ENCODE measurements at regions not wholly inside any gene's neighbourhood (a gene's known extent, or its start where the extent isn't known, plus 50 kb on each side); places are given as distances from the start of the nearest gene placed in this dataset.
"Not testable (repeated sequence)": the region's sequence is repeated elsewhere in the genome, so short reads cannot be mapped to it uniquely, and the experiment has no call there.

GRCh38 chr13:95420501-95420900 is 119.2 kb upstream of the ABCC4 start:
- ChIA-PET CTCF (interaction anchor here (1.1 kb wide), 1 partner anchor 16 kb away, joined by 5 read pairs; no protein-coding TSS in a partner anchor), POLR2A (no interaction called here)
- no peak overlapping the region for H3K4me3 Mint-ChIP-seq
- Histone ChIP-seq H3K27me3 (ENCODE audit: insufficient read depth, low read length, poor library complexity, severe bottlenecking) (no peaks in the 10 kb centered on the region), H3K4me3 (ENCODE audit: low read length) (no peak overlapping the region), H3K9me3 (ENCODE audit: low read length) (no peaks in the 10 kb centered on the region), H3K36me3 (ENCODE audit: insufficient read depth, low read length) (no peaks in the 10 kb centered on the region), H3K4me1 (ENCODE audit: insufficient read depth, low read length) (no peaks in the 10 kb centered on the region), H3K27ac (ENCODE audit: low read depth, low read length) (no peak overlapping the region)
- H3K9me3 Mint-ChIP-seq: no peaks in the 10 kb centered on the region
- no peaks in the 10 kb centered on the region for H3K36me3 Mint-ChIP-seq
- no peak overlapping the region for H3K27ac Mint-ChIP-seq
- DNase-seq: no peak
- H3K4me1 Mint-ChIP-seq: peaks cover 0 to 3% (median 0%) of the 10 kb centered on the region in 3 donors
- H3K27me3 Mint-ChIP-seq: peaks cover 2 to 31% of the 10 kb centered on the region in 2 donors

GRCh38 chr13:95426631-95427030 is 125.4 kb upstream of the ABCC4 start:
- DNase-seq: no peak
- H3K4me3 Mint-ChIP-seq: no peak overlapping the region
- no peaks in the 10 kb centered on the region for H3K27me3 ChIP-seq (ENCODE audit: insufficient read depth, low read length, poor library complexity, severe bottlenecking)
- no peaks in the 10 kb centered on the region for H3K9me3 ChIP-seq (ENCODE audit: low read length)
- no peaks in the 10 kb centered on the region for H3K36me3 ChIP-seq (ENCODE audit: insufficient read depth, low read length)
- H3K4me1 ChIP-seq (ENCODE audit: insufficient read depth, low read length): no peaks in the 10 kb centered on the region
- H3K9me3 Mint-ChIP-seq: no peaks in the 10 kb centered on the region
- POLR2A ChIA-PET: no interaction called here
- no peaks in the 10 kb centered on the region for H3K36me3 Mint-ChIP-seq
- no peaks in the 10 kb centered on the region for H3K4me1 Mint-ChIP-seq
- no peak overlapping the region for H3K27ac Mint-ChIP-seq
- peaks cover 10 to 27% of the 10 kb centered on the region in 2 donors for H3K27me3 Mint-ChIP-seq
- H3K27ac ChIP-seq (ENCODE audit: low read depth, low read length): no peak overlapping the region
- CTCF ChIA-PET: interaction anchor here (2.3 kb wide), 1 partner anchor 22 kb away, joined by 7 read pairs; no protein-coding TSS in a partner anchor
- H3K4me3 ChIP-seq (ENCODE audit: low read length): no peak overlapping the region

GRCh38 chr13:95430525-95430924 is 122.0 kb upstream of the CLDN10 start:
- H3K27ac Mint-ChIP-seq; H3K4me3 ChIP-seq (ENCODE audit: low read length); H3K9me3 ChIP-seq (ENCODE audit: low read length); H3K4me3 Mint-ChIP-seq; CTCF ChIA-PET; H3K9me3 Mint-ChIP-seq; DNase-seq; H3K36me3 Mint-ChIP-seq; H3K4me1 ChIP-seq (ENCODE audit: insufficient read depth, low read length); H3K36me3 ChIP-seq (ENCODE audit: insufficient read depth, low read length); POLR2A ChIA-PET; H3K27ac ChIP-seq (ENCODE audit: low read depth, low read length); H3K27me3 ChIP-seq (ENCODE audit: insufficient read depth, low read length, poor library complexity, severe bottlenecking); H3K4me1 Mint-ChIP-seq: not testable (repeated sequence)
- H3K27me3 Mint-ChIP-seq: peaks cover 10 to 19% of the 10 kb centered on the region in 2 donors

- no peak overlapping the region for H3K4me3 ChIP-seq (ENCODE audit: low read length)
- Mint-ChIP-seq H3K27ac (no peak overlapping the region), H3K36me3 (no peaks in the 10 kb centered on the region), H3K9me3 (no peaks in the 10 kb centered on the region), H3K4me3 (no peak overlapping the region), H3K27me3 (peaks cover 10 to 19% of the 10 kb centered on the region in 2 donors), H3K4me1 (no peaks in the 10 kb centered on the region)
- H3K27me3 ChIP-seq (ENCODE audit: insufficient read depth, low read length, poor library complexity, severe bottlenecking): no peaks in the 10 kb centered on the region
- ChIA-PET CTCF (interaction anchor here (1.4 kb wide), 1 partner anchor 243 kb away, joined by 4 read pairs; no protein-coding TSS in a partner anchor), POLR2A (no interaction called here)
- no peaks in the 10 kb centered on the region for H3K4me1 ChIP-seq (ENCODE audit: insufficient read depth, low read length)
- no peaks in the 10 kb centered on the region for H3K36me3 ChIP-seq (ENCODE audit: insufficient read depth, low read length)
- H3K27ac ChIP-seq (ENCODE audit: low read depth, low read length): no peak overlapping the region
- H3K9me3 ChIP-seq (ENCODE audit: low read length): no peaks in the 10 kb centered on the region
- no peak for DNase-seq
Observed at GRCh38 chr13:95432141-95432540, 120.4 kb upstream of the CLDN10 start.

GRCh38 chr13:95433537-95433936 is 119.0 kb upstream of the CLDN10 start:
- no peaks in the 10 kb centered on the region for H3K9me3 ChIP-seq (ENCODE audit: low read length)
- no peaks in the 10 kb centered on the region for H3K36me3 ChIP-seq (ENCODE audit: insufficient read depth, low read length)
- no peak overlapping the region for H3K4me3 Mint-ChIP-seq
- no peaks in the 10 kb centered on the region for H3K36me3 Mint-ChIP-seq
- POLR2A ChIA-PET: no interaction called here
- no peak overlapping the region for H3K27ac Mint-ChIP-seq
- peaks cover 5 to 19% of the 10 kb centered on the region in 2 donors for H3K27me3 Mint-ChIP-seq
- no peaks in the 10 kb centered on the region for H3K4me1 Mint-ChIP-seq
- H3K27me3 ChIP-seq (ENCODE audit: insufficient read depth, low read length, poor library complexity, severe bottlenecking): no peaks in the 10 kb centered on the region
- no peaks in the 10 kb centered on the region for H3K9me3 Mint-ChIP-seq
- no peak overlapping the region for H3K4me3 ChIP-seq (ENCODE audit: low read length)
- H3K4me1 ChIP-seq (ENCODE audit: insufficient read depth, low read length): no peaks in the 10 kb centered on the region
- CTCF ChIA-PET: no interaction called here
- DNase-seq: no peak
- no peak overlapping the region for H3K27ac ChIP-seq (ENCODE audit: low read depth, low read length)

- ChIA-PET POLR2A (no interaction called here), CTCF (no interaction called here)
- H3K27ac Mint-ChIP-seq: no peak overlapping the region
- no peak for DNase-seq
- Histone ChIP-seq H3K36me3 (ENCODE audit: insufficient read depth, low read length) (no peaks in the 10 kb centered on the region), H3K9me3 (ENCODE audit: low read length) (no peaks in the 10 kb centered on the region), H3K27me3 (ENCODE audit: insufficient read depth, low read length, poor library complexity, severe bottlenecking) (no peaks in the 10 kb centered on the region), H3K4me1 (ENCODE audit: insufficient read depth, low read length) (no peaks in the 10 kb centered on the region), H3K4me3 (ENCODE audit: low read length) (no peak overlapping the region), H3K27ac (ENCODE audit: low read depth, low read length) (no peak overlapping the region)
- H3K9me3 Mint-ChIP-seq: no peaks in the 10 kb centered on the region
- H3K27me3 Mint-ChIP-seq: peaks cover 5 to 15% of the 10 kb centered on the region in 2 donors
- no peak overlapping the region for H3K4me3 Mint-ChIP-seq
- no peaks in the 10 kb centered on the region for H3K36me3 Mint-ChIP-seq
- no peaks in the 10 kb centered on the region for H3K4me1 Mint-ChIP-seq
Observed at GRCh38 chr13:95434111-95434510, 118.4 kb upstream of the CLDN10 start.

GRCh38 chr13:95437561-95437960 is 115.0 kb upstream of the CLDN10 start:
- Mint-ChIP-seq H3K27me3 (peaks cover 0 to 4% of the 10 kb centered on the region in 2 donors), H3K9me3 (no peaks in the 10 kb centered on the region), H3K36me3 (no peaks in the 10 kb centered on the region), H3K4me1 (no peaks in the 10 kb centered on the region), H3K4me3 (no peak overlapping the region), H3K27ac (no peak overlapping the region)
- Histone ChIP-seq H3K27ac (ENCODE audit: low read depth, low read length) (no peak overlapping the region), H3K36me3 (ENCODE audit: insufficient read depth, low read length) (no peaks in the 10 kb centered on the region), H3K27me3 (ENCODE audit: insufficient read depth, low read length, poor library complexity, severe bottlenecking) (no peaks in the 10 kb centered on the region), H3K4me1 (ENCODE audit: insufficient read depth, low read length) (no peaks in the 10 kb centered on the region), H3K4me3 (ENCODE audit: low read length) (no peak overlapping the region), H3K9me3 (ENCODE audit: low read length) (no peaks in the 10 kb centered on the region)
- POLR2A ChIA-PET: no interaction called here
- CTCF ChIA-PET: interaction anchor here (1.6 kb wide), 1 partner anchor 33 kb away, joined by 4 read pairs; no protein-coding TSS in a partner anchor
- no peak for DNase-seq

- H3K36me3 Mint-ChIP-seq: no peaks in the 10 kb centered on the region
- no peak overlapping the region for H3K27ac Mint-ChIP-seq
- ChIA-PET CTCF (interaction anchor here (1.6 kb wide), 1 partner anchor 34 kb away, joined by 4 read pairs; no protein-coding TSS in a partner anchor), POLR2A (no interaction called here)
- H3K4me1 ChIP-seq (ENCODE audit: insufficient read depth, low read length): no peaks in the 10 kb centered on the region
- H3K4me3 Mint-ChIP-seq: no peak overlapping the region
- no peaks in the 10 kb centered on the region for H3K36me3 ChIP-seq (ENCODE audit: insufficient read depth, low read length)
- no peaks in the 10 kb centered on the region for H3K9me3 Mint-ChIP-seq
- no peaks in the 10 kb centered on the region for H3K9me3 ChIP-seq (ENCODE audit: low read length)
- H3K4me1 Mint-ChIP-seq: no peaks in the 10 kb centered on the region
- no peak for DNase-seq
- H3K27me3 Mint-ChIP-seq: peaks cover 0 to 8% of the 10 kb centered on the region in 2 donors
- no peaks in the 10 kb centered on the region for H3K27me3 ChIP-seq (ENCODE audit: insufficient read depth, low read length, poor library complexity, severe bottlenecking)
- H3K4me3 ChIP-seq (ENCODE audit: low read length): no peak overlapping the region
- no peak overlapping the region for H3K27ac ChIP-seq (ENCODE audit: low read depth, low read length)
Observed at GRCh38 chr13:95438297-95438696, 114.2 kb upstream of the CLDN10 start.

Data from CD8-positive, alpha-beta memory T cell (primary cell).